Activated naive CD4-positive, alpha-beta T cell treated with anti-CD3 and anti-CD28 coated beads, Interleukin-2, amount 10 ng/mL, durations not matched to agents 7 days and 5 days (primary cell): ENCODE measurements at regions not wholly inside any gene's neighbourhood (a gene's known extent, or its start where the extent isn't known, plus 50 kb on each side); places are given as distances from the start of the nearest gene placed in this dataset.

Experiments used
- CTCF ChIA-PET: fragments of 350-600 bp; sonication (Branson Sonifier 250); formaldehyde crosslinking; loops from one replicate; lab custom pipeline; 2021; ENCODE audit warnings: antibody characterized with exemption; lab: Charles Lee
- DNase-seq: peaks from one replicate; pipeline ENCODE4 v3.0.0-alpha.2; 2020
- H3K27ac Mint-ChIP-seq: one replicate; pipeline ENCODE4 v1.8.0; 2021; ENCODE audit warnings: mild to moderate bottlenecking, moderate library complexity, mixed read lengths
- H3K27me3 Mint-ChIP-seq: one replicate; pipeline ENCODE4 v1.8.0; 2021; ENCODE audit warnings: mild to moderate bottlenecking, mixed read lengths
- H3K36me3 Mint-ChIP-seq: one replicate; pipeline ENCODE4 v1.8.0; 2021; ENCODE audit warnings: mixed read lengths
- H3K4me1 Mint-ChIP-seq: one replicate; pipeline ENCODE4 v1.8.0; 2021; ENCODE audit warnings: mixed read lengths
- H3K4me3 Mint-ChIP-seq: one replicate; pipeline ENCODE4 v1.8.0; 2021; ENCODE audit warnings: mild to moderate bottlenecking, moderate library complexity, mixed read lengths
- H3K9me3 Mint-ChIP-seq: one replicate; pipeline ENCODE4 v1.8.0; 2021; ENCODE audit warnings: mixed read lengths

DNA sequence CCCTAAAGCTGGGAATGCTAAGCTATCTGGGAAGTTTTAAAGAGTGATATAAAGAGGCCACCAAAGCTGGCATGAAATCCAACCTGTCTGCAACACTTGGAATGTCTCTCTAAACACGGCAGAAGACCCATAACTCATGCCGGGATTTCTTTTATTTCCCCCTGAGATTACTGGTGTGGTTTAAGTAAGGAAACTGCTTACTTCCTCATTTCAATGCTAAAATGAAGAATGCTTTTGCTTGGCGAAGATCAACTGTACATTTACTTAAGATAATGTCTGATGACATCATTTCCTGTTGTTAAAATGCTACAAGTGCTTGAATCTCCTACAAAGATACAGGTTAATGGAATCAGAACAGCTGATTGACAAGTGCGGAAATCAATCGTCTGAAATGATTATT, 353.8 kb upstream of the SALL3 start:
- Mint-ChIP-seq H3K27ac (no peak overlapping the region), H3K4me3 (no peak overlapping the region), H3K9me3 (peaks cover 14% of the 10 kb centered on the region), H3K36me3 (no peaks in the 10 kb centered on the region), H3K27me3 (peaks cover 6% of the 10 kb centered on the region), H3K4me1 (no peaks in the 10 kb centered on the region)
- no peak for DNase-seq
- CTCF ChIA-PET = no interaction called here

DNA sequence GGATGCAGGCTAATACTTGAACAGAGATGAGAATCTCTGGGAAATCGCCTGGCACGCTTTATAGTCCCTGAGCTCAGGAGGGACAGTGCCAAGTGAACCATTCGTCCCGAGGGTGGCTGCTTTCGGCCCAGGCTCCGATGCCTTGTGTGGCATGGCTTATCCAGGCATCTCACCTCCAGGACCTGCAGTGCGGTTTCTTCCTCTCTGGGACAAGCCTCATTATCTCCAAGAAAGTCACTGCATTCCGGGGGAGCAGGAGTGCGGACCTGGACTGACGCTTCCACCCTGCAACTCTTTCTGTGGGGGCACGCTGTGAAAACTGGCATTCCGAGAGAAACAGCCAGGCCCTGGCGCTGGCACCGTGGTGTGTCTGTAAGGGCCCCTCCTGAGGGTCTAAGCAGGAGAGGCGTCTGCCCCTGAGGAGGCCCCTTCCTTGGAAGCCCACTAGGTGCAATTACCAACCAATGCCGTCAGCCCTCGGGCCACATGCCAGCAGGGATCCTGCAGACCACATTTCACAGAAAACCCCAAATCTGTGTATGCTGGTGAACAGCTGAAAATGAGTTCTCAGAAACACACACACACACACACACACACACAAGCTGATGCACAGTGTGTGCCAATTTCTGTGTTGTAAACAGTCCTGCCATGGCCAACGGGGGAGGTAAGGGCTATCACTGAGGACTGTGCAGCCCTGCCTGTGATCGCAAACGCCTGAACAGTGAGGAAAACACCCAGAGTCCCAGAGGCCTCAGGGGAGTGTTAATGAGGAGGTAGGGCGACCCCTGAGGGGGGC, 351.9 kb upstream of the SALL3 start:
- no peaks in the 10 kb centered on the region for H3K4me1 Mint-ChIP-seq
- CTCF ChIA-PET = no interaction called here
- no peaks in the 10 kb centered on the region for H3K36me3 Mint-ChIP-seq
- H3K4me3 Mint-ChIP-seq = no peak overlapping the region
- H3K27me3 Mint-ChIP-seq = peaks cover 6% of the 10 kb centered on the region
- DNase-seq = no peak
- H3K27ac Mint-ChIP-seq = no peak overlapping the region
- H3K9me3 Mint-ChIP-seq = peaks cover 16% of the 10 kb centered on the region

- H3K4me1 Mint-ChIP-seq = peaks cover 4% of the 10 kb centered on the region
- no peaks in the 10 kb centered on the region for H3K36me3 Mint-ChIP-seq
- peaks cover 23% of the 10 kb centered on the region for H3K9me3 Mint-ChIP-seq
- H3K27ac Mint-ChIP-seq = no peak overlapping the region
- CTCF ChIA-PET = no interaction called here
- DNase-seq = no peak
- peaks cover 6% of the 10 kb centered on the region for H3K27me3 Mint-ChIP-seq
- no peak overlapping the region for H3K4me3 Mint-ChIP-seq
These were observed 350.2 kb upstream of the SALL3 start for GRCh38 chr18:78629426-78629825.

- H3K4me3 Mint-ChIP-seq = no peak overlapping the region
- H3K4me1 Mint-ChIP-seq = peaks cover 4% of the 10 kb centered on the region
- CTCF ChIA-PET = no interaction called here
- no peaks in the 10 kb centered on the region for H3K36me3 Mint-ChIP-seq
- H3K9me3 Mint-ChIP-seq = peaks cover 24% of the 10 kb centered on the region
- no peak overlapping the region for H3K27ac Mint-ChIP-seq
- H3K27me3 Mint-ChIP-seq = peaks cover 4% of the 10 kb centered on the region
- DNase-seq = no peak
These were observed 349.3 kb upstream of the SALL3 start for GRCh38 chr18:78630356-78630755.

- Mint-ChIP-seq H3K27me3 (no peaks in the 10 kb centered on the region), H3K9me3 (peaks cover 30% of the 10 kb centered on the region), H3K27ac (no peak overlapping the region), H3K4me1 (peaks cover 4% of the 10 kb centered on the region), H3K4me3 (no peak overlapping the region), H3K36me3 (peaks cover under 1% of the 10 kb centered on the region)
- CTCF ChIA-PET = no interaction called here
- DNase-seq = no peak
These were observed 348.6 kb upstream of the SALL3 start for GRCh38 chr18:78630981-78631510.

DNA sequence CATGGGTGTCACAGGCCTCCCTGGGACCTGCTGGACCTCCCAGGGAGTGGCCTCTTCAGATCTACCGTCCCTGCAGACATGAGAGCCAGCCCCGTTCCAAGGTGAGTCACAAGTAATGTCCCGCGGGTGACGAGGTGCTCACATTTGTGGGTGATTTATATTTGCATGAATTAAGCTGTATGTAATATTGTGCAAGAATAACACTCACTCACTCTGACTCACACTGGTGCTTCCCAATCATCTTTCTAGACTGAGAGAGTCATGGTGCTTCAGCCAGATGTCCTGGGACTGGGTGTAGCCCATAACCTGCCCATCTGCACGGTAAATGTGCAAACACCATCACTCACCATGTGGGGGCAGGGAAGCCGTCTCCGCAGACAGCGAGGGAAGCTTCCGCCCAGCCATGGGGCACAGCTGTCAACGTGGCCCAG, 347.5 kb upstream of the SALL3 start:
- CTCF ChIA-PET = no interaction called here
- Mint-ChIP-seq H3K4me3 (no peak overlapping the region), H3K27me3 (no peaks in the 10 kb centered on the region), H3K27ac (no peak overlapping the region), H3K9me3 (peaks cover 39% of the 10 kb centered on the region), H3K4me1 (peaks cover 4% of the 10 kb centered on the region), H3K36me3 (peaks cover 2% of the 10 kb centered on the region)
- DNase-seq = no peak

DNA sequence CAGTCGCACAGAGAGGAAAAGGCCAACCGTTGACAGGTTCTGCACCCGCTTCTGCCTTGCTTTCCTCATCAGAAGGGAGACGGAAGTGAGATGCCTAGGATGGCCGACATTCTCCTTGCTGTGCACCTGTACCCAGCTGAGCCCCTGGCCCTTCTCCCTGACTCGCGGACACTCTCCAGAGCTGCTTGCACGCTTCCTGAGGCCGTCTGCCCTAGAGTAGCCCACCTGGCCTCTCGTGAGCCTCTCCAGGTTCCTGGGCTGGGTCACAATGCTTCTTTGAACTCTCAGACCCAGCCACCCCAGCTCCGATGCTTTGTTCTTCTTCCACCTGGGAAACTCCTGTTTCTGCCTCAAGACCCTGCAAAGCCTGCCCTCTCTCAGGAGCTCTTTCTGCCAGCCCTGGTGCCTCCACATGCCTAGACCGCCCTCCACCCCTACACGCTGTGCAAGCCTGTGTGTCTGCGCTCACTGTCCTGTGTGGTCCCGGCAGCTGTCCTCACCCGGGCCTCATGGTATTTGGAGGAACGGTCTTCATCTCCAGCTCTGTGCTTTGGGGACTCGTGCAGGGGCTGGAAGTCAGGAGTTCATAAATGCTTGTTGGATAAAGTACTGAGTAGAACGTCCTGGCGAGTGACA, 345.4 kb upstream of the SALL3 start:
- DNase-seq = no peak
- Mint-ChIP-seq H3K27me3 (no peaks in the 10 kb centered on the region), H3K27ac (peak overlapping the region; percentile 50), H3K9me3 (peaks cover 37% of the 10 kb centered on the region), H3K4me1 (peaks cover 4% of the 10 kb centered on the region), H3K36me3 (peaks cover 2% of the 10 kb centered on the region), H3K4me3 (no peak overlapping the region)
- CTCF ChIA-PET = no interaction called here

GRCh38 chr18:78635093-78635800, 344.4 kb upstream of the SALL3 start:
- no peak for DNase-seq
- Mint-ChIP-seq H3K4me1 (peaks cover 4% of the 10 kb centered on the region), H3K36me3 (peaks cover 2% of the 10 kb centered on the region), H3K4me3 (no peak overlapping the region), H3K27ac (no peak overlapping the region), H3K27me3 (no peaks in the 10 kb centered on the region), H3K9me3 (peaks cover 34% of the 10 kb centered on the region)
- CTCF ChIA-PET = no interaction called here

DNA sequence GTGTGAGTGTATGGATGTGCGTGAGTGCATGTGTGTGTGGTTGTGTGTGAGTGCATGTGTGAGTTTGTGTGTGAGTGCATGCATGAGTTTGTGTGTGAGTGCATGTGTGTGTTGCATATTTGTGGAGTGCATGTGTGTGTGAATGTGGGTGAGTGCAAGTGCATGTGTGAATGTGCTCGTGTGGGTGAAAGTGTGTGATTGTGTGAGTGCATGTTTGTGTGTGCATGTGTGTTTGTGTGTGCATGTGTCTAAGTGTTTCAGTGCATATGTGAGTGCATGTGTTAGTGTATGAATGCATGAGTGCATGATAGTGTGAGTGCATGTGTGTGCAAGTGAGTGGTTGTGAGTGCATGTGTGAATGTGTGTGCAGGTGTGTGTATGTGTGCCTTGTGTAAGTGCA, 343.4 kb upstream of the SALL3 start:
- Mint-ChIP-seq H3K27ac (no peak overlapping the region), H3K9me3 (peaks cover 26% of the 10 kb centered on the region), H3K36me3 (peaks cover 2% of the 10 kb centered on the region), H3K4me3 (no peak overlapping the region), H3K27me3 (no peaks in the 10 kb centered on the region), H3K4me1 (peaks cover 4% of the 10 kb centered on the region)
- DNase-seq = no peak
- CTCF ChIA-PET = no interaction called here

DNA sequence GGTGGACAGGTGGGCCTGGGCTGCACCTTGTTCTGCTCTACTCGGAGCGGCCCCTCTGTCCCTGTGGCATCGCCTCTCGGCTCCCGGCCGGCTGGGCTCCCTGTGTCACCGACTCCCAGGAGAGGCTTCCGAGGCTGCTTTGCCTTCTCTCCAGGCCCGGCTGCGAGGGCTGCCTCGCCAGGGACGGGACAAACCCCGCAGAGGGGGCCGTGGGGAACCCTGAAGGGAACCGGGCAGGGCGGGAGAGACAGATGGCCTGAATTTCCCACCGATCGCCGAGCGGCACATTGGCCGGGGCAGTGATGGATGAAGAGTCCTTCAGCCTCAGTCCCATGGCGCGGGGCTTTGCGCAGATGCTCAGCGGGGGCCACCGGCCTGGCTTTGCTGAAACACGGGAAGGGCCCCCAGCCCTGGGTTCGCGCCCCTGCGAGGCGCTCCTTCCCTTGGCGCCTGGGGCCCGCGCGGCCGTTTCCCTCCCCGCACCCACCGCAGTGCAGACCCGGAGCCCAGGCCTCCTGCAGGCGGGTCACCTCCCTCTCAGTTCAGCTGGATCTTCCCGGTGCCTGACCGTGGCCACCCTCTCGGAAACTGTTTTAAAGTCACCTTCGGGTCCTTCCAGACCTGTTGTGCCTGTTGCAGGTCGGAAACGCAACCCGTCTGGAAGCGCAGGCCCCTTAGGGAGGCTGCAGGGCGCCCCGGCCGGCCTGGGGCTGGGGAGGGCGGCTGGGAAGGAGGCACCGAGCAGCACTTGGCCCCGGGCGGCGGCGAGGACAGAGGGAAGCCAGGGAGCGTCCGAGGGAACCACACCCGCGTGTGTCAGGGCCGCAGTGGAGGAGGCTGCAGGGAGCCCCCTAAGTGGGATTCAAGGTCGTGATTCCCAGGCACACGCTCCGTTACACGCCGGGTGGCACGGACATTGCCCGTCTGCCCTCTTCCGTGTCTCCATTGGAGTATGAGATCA, 341.9 kb upstream of the SALL3 start:
- no peak overlapping the region for H3K4me3 Mint-ChIP-seq
- H3K4me1 Mint-ChIP-seq = peaks cover 4% of the 10 kb centered on the region
- no peaks in the 10 kb centered on the region for H3K27me3 Mint-ChIP-seq
- H3K36me3 Mint-ChIP-seq = peaks cover 2% of the 10 kb centered on the region
- no peak for DNase-seq
- peaks cover 22% of the 10 kb centered on the region for H3K9me3 Mint-ChIP-seq
- CTCF ChIA-PET = no interaction called here
- H3K27ac Mint-ChIP-seq = no peak overlapping the region

- H3K27ac Mint-ChIP-seq = no peak overlapping the region
These were observed 340.3 kb upstream of the SALL3 start for GRCh38 chr18:78639006-78639950.

DNA sequence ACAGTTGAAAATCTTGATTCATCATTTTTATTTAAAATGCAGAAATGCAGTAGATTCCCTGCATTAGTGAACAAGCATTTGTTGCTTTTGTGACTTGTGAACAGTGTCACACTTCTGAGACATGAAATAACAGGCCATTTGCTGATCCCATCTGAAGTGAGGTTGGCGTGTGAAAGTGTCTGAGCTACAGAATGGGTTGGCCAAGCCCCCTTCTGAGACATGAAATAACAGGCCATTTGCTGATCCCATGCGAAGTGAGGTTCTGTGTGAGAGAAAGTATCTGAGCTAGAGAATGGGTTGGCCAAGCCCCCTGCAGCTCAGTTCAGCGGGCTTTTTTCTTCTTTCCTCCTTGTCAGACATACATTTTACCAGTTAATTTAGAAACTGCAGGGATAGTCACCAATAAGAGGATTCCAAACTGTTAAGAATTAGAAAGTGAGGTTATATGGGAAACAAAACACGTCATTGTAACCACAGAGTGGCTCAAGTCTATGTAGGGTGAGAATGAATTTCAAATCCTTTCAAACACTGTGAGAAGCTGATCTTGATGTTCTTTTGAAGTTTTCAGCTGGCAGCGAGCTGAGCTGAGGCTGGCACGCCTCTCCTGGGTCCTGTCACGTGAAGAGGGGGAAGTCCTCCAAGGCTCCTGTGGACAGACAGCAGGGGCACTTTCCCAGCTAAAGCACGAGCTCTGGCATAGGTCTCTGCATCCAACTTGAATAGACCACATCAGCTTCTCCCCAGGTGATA, 339.2 kb upstream of the SALL3 start:
- no peak for DNase-seq
- CTCF ChIA-PET = no interaction called here
- Mint-ChIP-seq H3K36me3 (peaks cover 2% of the 10 kb centered on the region), H3K27me3 (no peaks in the 10 kb centered on the region), H3K27ac (no peak overlapping the region), H3K9me3 (peaks cover 15% of the 10 kb centered on the region), H3K4me3 (no peak overlapping the region), H3K4me1 (no peaks in the 10 kb centered on the region)

More at GRCh38 chr18:78639006-78639950, 340.3 kb upstream of the SALL3 start:
- Mint-ChIP-seq H3K4me1 (no peaks in the 10 kb centered on the region), H3K36me3 (peaks cover 2% of the 10 kb centered on the region), H3K4me3 (no peak overlapping the region), H3K27me3 (no peaks in the 10 kb centered on the region), H3K9me3 (peaks cover 18% of the 10 kb centered on the region)
- CTCF ChIA-PET = no interaction called here
- DNase-seq = no peak
